H1 (cell line): ENCODE measurements at regions not wholly inside any gene's neighbourhood (a gene's known extent, or its start where the extent isn't known, plus 50 kb on each side); places are given as distances from the start of the nearest gene placed in this dataset.
"Not testable (repeated sequence)": the region's sequence is repeated elsewhere in the genome, so short reads cannot be mapped to it uniquely, and the experiment has no call there.

Experiments used
- CTCF ChIA-PET: fragments of 300-600 bp; sonication (Branson Sonifier 250); formaldehyde crosslinking; loops from one replicate; lab custom pipeline; 2021; ENCODE audit not compliant: partially characterized antibody; lab: Charles Lee
- POLR2A ChIA-PET: fragments of 300-600 bp; sonication (Branson Sonifier 250); formaldehyde crosslinking; loops from one replicate; lab custom pipeline; 2021; ENCODE audit warnings: inconsistent platforms; ENCODE audit not compliant: partially characterized antibody; lab: Charles Lee
- DNase-seq, 2 experiments: peaks; one replicate each; pipeline versions ENCODE4 v3.0.0 to v3.0.0-alpha.2; 2010 to 2022; ENCODE audit warnings: low spot score in 2 of 2, low read depth in 1 of 2, mixed read lengths in 1 of 2
- FAIRE-seq: peaks from 2 replicates; lab custom pipeline; 2011; peaks lifted over from hg19 to GRCh38; lab: Jason Lieb, UNC
- H2AFZ ChIP-seq: 2 replicates; pipeline ENCODE4 v1.8.1; 2012; ENCODE audit warnings: low read length, inconsistent platforms
- H2AK5ac ChIP-seq: 2 replicates; pipeline ENCODE4 v1.6.1; 2013; ENCODE audit warnings: low read depth, low read length
- H2BK120ac ChIP-seq: replicated peaks from 2 replicates; pipeline ENCODE3; 2013; ENCODE audit warnings: low read depth, low read length, inconsistent platforms
- H2BK12ac ChIP-seq: 2 replicates; pipeline ENCODE4 v1.6.1; 2013; ENCODE audit warnings: low read depth, low read length
- H2BK15ac ChIP-seq: 2 replicates; pipeline ENCODE4 v1.6.1; 2013; ENCODE audit warnings: low read length
- H2BK20ac ChIP-seq: 2 replicates; pipeline ENCODE4 v1.6.1; 2013; ENCODE audit warnings: low read length
- H2BK5ac ChIP-seq: 2 replicates; pipeline ENCODE4 v1.6.1; 2013; ENCODE audit warnings: low read depth, low read length
- H3K14ac ChIP-seq: 2 replicates; pipeline ENCODE4 v1.6.1; 2013; ENCODE audit warnings: inconsistent platforms; ENCODE audit not compliant: insufficient read length
- H3K18ac ChIP-seq: 2 replicates; pipeline ENCODE4 v1.6.1; 2013; ENCODE audit warnings: low read length; ENCODE audit errors: extremely low read depth
- H3K23ac ChIP-seq: 2 replicates; pipeline ENCODE4 v1.6.1; 2013; ENCODE audit warnings: inconsistent platforms; ENCODE audit not compliant: insufficient read length
- H3K23me2 ChIP-seq: 2 replicates; pipeline ENCODE4 v1.6.1; 2013; ENCODE audit warnings: low read depth, low read length
- H3K27ac ChIP-seq: 2 replicates; pipeline ENCODE4 v1.6.1; 2011; ENCODE audit warnings: low read depth, low read length, inconsistent platforms
- H3K27me3 ChIP-seq, 4 experiments: replicated peaks in 1 of 4; 1 replicate in 1 of 4; 2 replicates in 3 of 4; pipeline versions ENCODE4 v1.6.1 to v1.8.1; 2011 to 2013; ENCODE audit warnings: low read length in 3 of 4, mild to moderate bottlenecking in 3 of 4, inconsistent platforms in 2 of 4, mixed read lengths in 2 of 4, moderate library complexity in 1 of 4; ENCODE audit not compliant: control insufficient read depth in 3 of 4, insufficient read depth in 3 of 4; ENCODE audit errors: extremely low read depth in 1 of 4
- H3K36me3 ChIP-seq, 4 experiments: 2 replicates each; pipeline versions ENCODE4 v1.6.1 to v1.8.1; 2011 to 2013; ENCODE audit warnings: mild to moderate bottlenecking in 4 of 4, low read length in 3 of 4, moderate library complexity in 2 of 4, control low read depth in 1 of 4, inconsistent platforms in 1 of 4; ENCODE audit not compliant: insufficient read depth in 4 of 4, control insufficient read depth in 2 of 4
- H3K4ac ChIP-seq: replicated peaks from 2 replicates; pipeline ENCODE3; 2013; ENCODE audit warnings: low read length, low read depth, mixed read lengths, inconsistent platforms; ENCODE audit not compliant: insufficient read length
- H3K4me1 ChIP-seq, 4 experiments: replicated peaks in 1 of 4; 1 replicate in 1 of 4; 2 replicates in 3 of 4; pipeline versions ENCODE4 v1.6.1 to v1.8.1; 2011 to 2013; ENCODE audit warnings: low read length in 3 of 4, inconsistent platforms in 2 of 4, mixed read lengths in 1 of 4; ENCODE audit not compliant: insufficient read depth in 4 of 4, control insufficient read depth in 3 of 4
- H3K4me2 ChIP-seq, 2 experiments: 2 replicates each; pipeline versions ENCODE4 v1.6.1 to v1.8.1; 2011 to 2013; ENCODE audit warnings: low read depth in 2 of 2, low read length in 2 of 2, control low read depth in 1 of 2, inconsistent platforms in 1 of 2, mild to moderate bottlenecking in 1 of 2; ENCODE audit not compliant: insufficient read depth in 1 of 2
- H3K4me3 ChIP-seq, 4 experiments: fragments of 200-600, 300-600 bp in 1 of 4; sonication (generic), shearing (Covaris generic), sonication (Bioruptor Twin) in 1 of 4; 2 replicates each; pipeline versions ENCODE4 v1.5.1 to v1.8.1; 2011 to 2016; ENCODE audit warnings: low read length in 4 of 4, low read depth in 3 of 4, control low read depth in 2 of 4, inconsistent platforms in 2 of 4, mild to moderate bottlenecking in 2 of 4, mixed read lengths in 1 of 4, moderate library complexity in 1 of 4; ENCODE audit not compliant: insufficient read depth in 2 of 4; ENCODE audit errors: extremely low read depth in 1 of 4
- H3K56ac ChIP-seq: replicated peaks from 2 replicates; pipeline ENCODE3; 2013; ENCODE audit warnings: low read depth, mild to moderate bottlenecking, mixed read lengths, low read length, inconsistent platforms; ENCODE audit not compliant: insufficient read length
- H3K79me1 ChIP-seq: 2 replicates; pipeline ENCODE4 v1.6.1; 2013; ENCODE audit warnings: low read depth, low read length, control low read depth
- H3K79me2 ChIP-seq, 2 experiments: 2 replicates each; pipeline versions ENCODE4 v1.6.1 to v1.8.1; 2012 to 2013; ENCODE audit warnings: low read length in 2 of 2, mild to moderate bottlenecking in 2 of 2, inconsistent platforms in 1 of 2; ENCODE audit not compliant: insufficient read depth in 2 of 2, control insufficient read depth in 1 of 2
- H3K9ac ChIP-seq, 4 experiments: replicated peaks in 1 of 4; 1 replicate in 1 of 4; 2 replicates in 3 of 4; pipeline versions ENCODE4 v1.6.1 to v1.8.1; 2011 to 2013; ENCODE audit warnings: low read depth in 3 of 4, low read length in 3 of 4, control low read depth in 2 of 4, mild to moderate bottlenecking in 2 of 4, moderate library complexity in 2 of 4, inconsistent platforms in 1 of 4; ENCODE audit errors: extremely low read depth in 1 of 4
- H3K9me3 ChIP-seq, 2 experiments: 2 replicates each; pipeline versions ENCODE4 v1.6.1 to v1.8.1; 2012 to 2013; ENCODE audit warnings: mild to moderate bottlenecking in 2 of 2, moderate library complexity in 2 of 2, control low read depth in 1 of 2, inconsistent platforms in 1 of 2, low read depth in 1 of 2, low read length in 1 of 2, mixed read lengths in 1 of 2; ENCODE audit not compliant: insufficient read depth in 2 of 2
- H4K20me1 ChIP-seq, 2 experiments: replicated peaks in 1 of 2; 2 replicates each; pipeline versions ENCODE3 to v1.8.1; 2011 to 2013; ENCODE audit warnings: inconsistent platforms in 2 of 2, low read length in 2 of 2, mild to moderate bottlenecking in 1 of 2; ENCODE audit not compliant: insufficient read depth in 2 of 2, control insufficient read depth in 1 of 2
- H4K5ac ChIP-seq: 2 replicates; pipeline ENCODE4 v1.6.1; 2013; ENCODE audit warnings: low read length, low read depth, mixed read lengths, inconsistent platforms; ENCODE audit not compliant: insufficient read length
- H4K8ac ChIP-seq: 2 replicates; pipeline ENCODE4 v1.8.0; 2013; ENCODE audit warnings: mild to moderate bottlenecking, moderate library complexity, low read length, inconsistent platforms; ENCODE audit not compliant: insufficient read depth; ENCODE audit errors: extremely low read depth
- H4K91ac ChIP-seq: replicated peaks from 2 replicates; pipeline ENCODE3; 2013; ENCODE audit warnings: low read length, mixed read lengths, inconsistent platforms; ENCODE audit not compliant: insufficient read length
- ASH2L ChIP-seq: fragments of 200-600, 300-600 bp; sonication (generic); IDR thresholded peaks from one replicate; pipeline ENCODE4 v1.7.1; 2017; ENCODE audit warnings: low read length
- EP300 ChIP-seq, 2 experiments: IDR thresholded peaks; 1 replicate in 1 of 2; 2 replicates in 1 of 2; pipeline ENCODE4 v1.6.1; 2011 to 2012; ENCODE audit warnings: low read depth in 2 of 2, low read length in 2 of 2, mild to moderate bottlenecking in 2 of 2, borderline replicate concordance in 1 of 2, inconsistent platforms in 1 of 2, moderate library complexity in 1 of 2
- RAD21 ChIP-seq, 2 experiments: IDR thresholded peaks in 1 of 2; conservative IDR thresholded peaks in 1 of 2; 2 replicates each; pipeline ENCODE4 v1.6.1; 2011; ENCODE audit warnings: low read depth in 2 of 2, low read length in 2 of 2, improper control_type of control experiment in 1 of 2, inconsistent platforms in 1 of 2, mild to moderate bottlenecking in 1 of 2, moderate library complexity in 1 of 2
- RBBP5 ChIP-seq: IDR thresholded peaks from 2 replicates; pipeline ENCODE4 v1.7.1; 2012; ENCODE audit warnings: low read depth, mild to moderate bottlenecking, inconsistent platforms, low read length, moderate library complexity, borderline replicate concordance
- SIN3A ChIP-seq, 2 experiments: IDR thresholded peaks in 1 of 2; conservative IDR thresholded peaks in 1 of 2; 2 replicates each; pipeline ENCODE4 v1.6.1; 2011 to 2012; ENCODE audit warnings: low read length in 2 of 2, improper control_type of control experiment in 1 of 2, low read depth in 1 of 2, mild to moderate bottlenecking in 1 of 2
- SP1 ChIP-seq: IDR thresholded peaks from 2 replicates; pipeline ENCODE4 v1.6.1; 2011; ENCODE audit warnings: low read depth, low read length
- TAF1 ChIP-seq: IDR thresholded peaks from 2 replicates; pipeline ENCODE4 v1.6.1; 2011; ENCODE audit warnings: mild to moderate bottlenecking, low read depth, low read length
- WGBS, 2 experiments: shearing (Covaris generic) in 1 of 2; methylation state at CpG; one replicate each; pipeline versions ENCODE4 v1.1.6 to v1.1.7; 2013 to 2015; ENCODE audit warnings: low lambda C conversion rate in 2 of 2, mixed read lengths in 2 of 2, inconsistent platforms in 1 of 2, low coverage in 1 of 2, missing lambda C conversion rate in 1 of 2; ENCODE audit not compliant: insufficient replicate concordance in 2 of 2, insufficient coverage in 1 of 2, insufficient read length in 1 of 2; ENCODE audit errors: extremely low coverage in 1 of 2, missing lambda C conversion rate in 1 of 2; 5-methylcytosine and 5-hydroxymethylcytosine counted together
- TF ChIP-seq, protein P1 (sequence below), 3 experiments: IDR thresholded peaks; 1 replicate in 2 of 3; 2 replicates in 1 of 3; pipeline versions ENCODE4 v1.5.1 to v1.6.1; 2011; ENCODE audit warnings: low read length in 3 of 3, mild to moderate bottlenecking in 3 of 3, inconsistent platforms in 2 of 3, low read depth in 1 of 3, moderate library complexity in 1 of 3; ENCODE audit not compliant: insufficient read depth in 1 of 3; ENCODE audit errors: control extremely low read depth in 1 of 3

DNA sequence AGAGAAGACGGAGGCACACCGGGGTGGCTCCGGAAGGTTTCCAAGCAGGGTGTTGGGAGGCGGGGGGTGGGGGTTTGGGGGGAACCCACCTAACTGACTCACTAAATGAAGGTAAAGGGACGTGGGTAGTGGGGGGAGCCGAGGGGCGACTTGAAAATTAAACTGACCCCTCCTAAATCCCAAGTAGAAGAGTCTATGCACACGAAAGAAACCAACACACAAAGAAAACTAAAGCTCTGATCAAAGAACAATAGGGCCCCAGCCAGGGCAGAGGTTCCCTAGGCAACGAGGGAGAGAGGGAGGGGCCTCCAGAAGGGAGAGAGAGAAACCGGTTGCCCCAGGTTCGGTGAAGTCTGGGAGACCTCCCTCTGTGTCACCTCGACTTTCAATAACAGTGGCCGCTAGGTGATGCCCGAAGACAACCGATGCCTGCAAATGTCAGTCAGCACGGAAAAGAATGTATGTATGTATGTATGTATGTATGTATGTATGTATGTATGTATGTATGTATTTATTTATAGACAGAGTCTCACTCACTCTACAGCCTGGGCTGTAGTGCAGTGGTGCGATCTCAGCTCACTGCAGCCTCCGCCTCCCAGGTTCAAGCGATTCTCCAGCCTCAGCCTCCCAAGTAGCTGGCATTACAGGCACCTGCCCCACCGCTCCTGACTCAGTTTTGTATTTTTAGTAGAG, 106.7 kb upstream of the ANKRD30BL start:
- Histone ChIP-seq H3K4me2 (peak overlapping the region; percentile 19 to 57; a peak in 3 of 4 replicates), H2BK12ac (peak overlapping the region; percentile 90), H3K4me1 (peaks cover 4 to 16% (median 7%) of the 10 kb centered on the region in 4 experiments; a peak in 6 of 7 replicates), H3K4me3 (peak overlapping the region in 1 of 4 experiments; percentile 50; a peak in 3 of 8 replicates), H3K18ac (0 out of 2 replicates have a peak overlapping the region, but pooled peaks have one; percentile 32)
- not testable (repeated sequence) for H4K91ac ChIP-seq, H4K5ac ChIP-seq, H3K27ac ChIP-seq, H3K4ac ChIP-seq, H3K56ac ChIP-seq, H2BK20ac ChIP-seq, H3K79me2 ChIP-seq, H3K9ac ChIP-seq, H2BK15ac ChIP-seq, H3K79me1 ChIP-seq, H2BK120ac ChIP-seq, FAIRE-seq, H3K9me3 ChIP-seq, H3K27me3 ChIP-seq, H4K8ac ChIP-seq, H2AFZ ChIP-seq, H3K14ac ChIP-seq, H3K23me2 ChIP-seq, H2AK5ac ChIP-seq, H3K36me3 ChIP-seq, H2BK5ac ChIP-seq, H4K20me1 ChIP-seq, H3K23ac ChIP-seq
- WGBS, 2 experiments, result 26% methylated on average over 13 of the region's 20 CpGs; no CpG with 5 or more reads in 1 of the 2 experiments
- ChIA-PET POLR2A (interaction anchor here (1.0 to 1.5 kb wide), 3 partner anchors 20 to 96 kb away, joined by 3 to 4 read pairs (median 4); no protein-coding TSS in a partner anchor), CTCF (interaction anchor here (0.6 to 1.2 kb wide), 5 partner anchors 21 to 484 kb away, joined by 3 read pairs; partner anchors contain the start of gene LYPD1)
- TF ChIP-seq SIN3A (conservative IDR thresholded peaks at IDR 0.05 in 1 of 2, IDR thresholded peaks at IDR 0.05 in 1 of 2; ENCODE audit: low read depth in 1 of 2, low read length in 2 of 2) (0 out of 4 replicates have a peak, but pooled peaks of 1 of the 2 experiments have one; percentile 20), TAF1 (0 out of 2 replicates have a peak, but pooled peaks have one; percentile 40), RBBP5 (peak; percentile 86; the same call in 1 of the 2 replicates), RAD21 (IDR thresholded peaks at IDR 0.05 in 1 of 2, conservative IDR thresholded peaks at IDR 0.05 in 1 of 2; ENCODE audit: low read depth in 2 of 2, low read length in 2 of 2) (peak; percentile 71 to 78), ASH2L (peak; percentile 98), EP300 (IDR thresholded peaks at IDR 0.05; ENCODE audit: borderline replicate concordance in 1 of 2, low read depth in 2 of 2, low read length in 2 of 2) (0 out of 3 replicates have a peak, but pooled peaks of 1 of the 2 experiments have one; percentile 43), SP1 (peak; percentile 88)
- TF ChIP-seq, protein P1, sequence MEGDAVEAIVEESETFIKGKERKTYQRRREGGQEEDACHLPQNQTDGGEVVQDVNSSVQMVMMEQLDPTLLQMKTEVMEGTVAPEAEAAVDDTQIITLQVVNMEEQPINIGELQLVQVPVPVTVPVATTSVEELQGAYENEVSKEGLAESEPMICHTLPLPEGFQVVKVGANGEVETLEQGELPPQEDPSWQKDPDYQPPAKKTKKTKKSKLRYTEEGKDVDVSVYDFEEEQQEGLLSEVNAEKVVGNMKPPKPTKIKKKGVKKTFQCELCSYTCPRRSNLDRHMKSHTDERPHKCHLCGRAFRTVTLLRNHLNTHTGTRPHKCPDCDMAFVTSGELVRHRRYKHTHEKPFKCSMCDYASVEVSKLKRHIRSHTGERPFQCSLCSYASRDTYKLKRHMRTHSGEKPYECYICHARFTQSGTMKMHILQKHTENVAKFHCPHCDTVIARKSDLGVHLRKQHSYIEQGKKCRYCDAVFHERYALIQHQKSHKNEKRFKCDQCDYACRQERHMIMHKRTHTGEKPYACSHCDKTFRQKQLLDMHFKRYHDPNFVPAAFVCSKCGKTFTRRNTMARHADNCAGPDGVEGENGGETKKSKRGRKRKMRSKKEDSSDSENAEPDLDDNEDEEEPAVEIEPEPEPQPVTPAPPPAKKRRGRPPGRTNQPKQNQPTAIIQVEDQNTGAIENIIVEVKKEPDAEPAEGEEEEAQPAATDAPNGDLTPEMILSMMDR (IDR thresholded peaks at IDR 0.05; ENCODE audit: control extremely low read depth in 1 of 3, insufficient read depth in 1 of 3, low read depth in 1 of 3, low read length in 3 of 3), result peak; percentile 39 to 65 (median 41)
- DNase-seq, result peak; percentile 82 to 84
